Adrenal gland (tissue), 9 donors: ENCODE measurements at regions not wholly inside any gene's neighbourhood (a gene's known extent, or its start where the extent isn't known, plus 50 kb on each side); places are given as distances from the start of the nearest gene placed in this dataset.
A peak's percentile ranks its signal among the peaks of the same experiment; 100 is the strongest.
"Not testable (repeated sequence)": the region's sequence is repeated elsewhere in the genome, so short reads cannot be mapped to it uniquely, and the experiment has no call there.

Source experiments
- DNase-seq, 7 donors: peaks; one replicate each; pipeline ENCODE4 v3.0.0-alpha.2; 2019 to 2020
- H3K27ac ChIP-seq, 5 donors: fragments of 200-600 bp; sonication (generic) in 4 of 5; 1 replicate in 3 of 5; 2 replicates in 2 of 5; pipeline versions ENCODE4 v1.5.1 to v1.8.0; 2016 to 2020; ENCODE audit warnings: mild to moderate bottlenecking in 1 of 5
- H3K27me3 ChIP-seq: fragments of 200-600 bp; 2 replicates; pipeline ENCODE4 v1.8.0; 2021
- H3K36me3 ChIP-seq, 2 donors: fragments of 200-600 bp; replicated peaks in 1 of 2; 1 replicate in 1 of 2; 2 replicates in 1 of 2; pipeline versions ENCODE4 v1.5.1 to v1.8.0; 2018 to 2022
- H3K4me1 ChIP-seq, 2 donors: fragments of 200-600 bp; replicated peaks in 1 of 2; 1 replicate in 1 of 2; 2 replicates in 1 of 2; pipeline versions ENCODE4 v1.5.1 to v1.8.0; 2018 to 2021
- H3K4me3 ChIP-seq, 4 donors: fragments of 200-600 bp; sonication (generic) in 3 of 4; one replicate each; pipeline ENCODE4 v1.5.1; 2016 to 2018
- H3K9me3 ChIP-seq, 3 donors: fragments of 200-600 bp; sonication (generic) in 1 of 3; replicated peaks in 1 of 3; 1 replicate in 2 of 3; 2 replicates in 1 of 3; pipeline versions ENCODE4 v1.5.1 to v1.8.0; 2016 to 2021
- CTCF ChIP-seq, 6 experiments: fragments of 450-650 bp in 4 of 6; fragments of 200-600 bp in 2 of 6; sonication (generic) in 1 of 6; IDR thresholded peaks; 1 replicate in 5 of 6; 2 replicates in 1 of 6; pipeline versions ENCODE4 v1.5.1 to v1.8.0; 2016 to 2021; ENCODE audit warnings: antibody characterized with exemption in 6 of 6, mild to moderate bottlenecking in 2 of 6, moderate library complexity in 1 of 6
- POLR2A ChIP-seq, 2 donors: fragments of 450-650 bp; IDR thresholded peaks; one replicate each; pipeline ENCODE4 v1.6.1; 2017; ENCODE audit warnings: antibody characterized with exemption in 2 of 2, mild to moderate bottlenecking in 2 of 2, moderate library complexity in 1 of 2
- WGBS, 4 donors: extraction: QIAGEN DNeasy Blood & Tissue Kit in 2 of 4; methylation state at CpG; one replicate each; pipeline versions ENCODE4 v1.1.5 to v1.1.7; 2013 to 2017; 5-methylcytosine and 5-hydroxymethylcytosine counted together
- intact Hi-C, 2 donors: fragments of 100-400 bp; cut with DNase I; formaldehyde crosslinking; loops; one replicate each; pipeline versions ENCODE4 v1.14.1 to v1.15.0; 2022 to 2023
- donor health status: healthy with polysubstance abuse.
- donor health status: Bipolar disorder and iron deficiency.
- donor health status: DM: yes; HTN: yes; CAD: no.
- donor health status: DM: no; HTN: no; CAD: no.
- donor health status: DM: no; HTN: no; CAD: no.

GRCh38 chr6:169366258-169366901 lies 112.7 kb upstream of the THBS2 start:
- Histone ChIP-seq H3K27me3 (no peaks in the 10 kb centered on the region), H3K4me3 (no peak overlapping the region), H3K9me3 (no peaks in the 10 kb centered on the region), H3K36me3 (no peaks in the 10 kb centered on the region), H3K4me1 (peaks cover 9 to 10% of the 10 kb centered on the region in 2 donors), H3K27ac (no peak overlapping the region)
- no peak for TF ChIP-seq CTCF (IDR thresholded peaks at IDR 0.05)
- TF ChIP-seq POLR2A (IDR thresholded peaks at IDR 0.05), result no peak
- no peak for DNase-seq
- intact Hi-C loops, result no loop called here
- 94 to 99% (median 96%) methylated on average over 7 to 13 of the region's 13 CpGs for WGBS, 4 donors

GRCh38 chr6:169365567-169366257 lies 112.1 kb upstream of the THBS2 start:
- DNase-seq, result no peak
- WGBS, 4 donors, result 82 to 90% (median 87%) methylated on average over 11 to 13 of the region's 13 CpGs
- H3K9me3 ChIP-seq, result no peaks in the 10 kb centered on the region
- no peak overlapping the region for H3K27ac ChIP-seq
- H3K27me3 ChIP-seq, result no peaks in the 10 kb centered on the region
- H3K4me3 ChIP-seq, result no peak overlapping the region
- peaks cover 9 to 10% of the 10 kb centered on the region in 2 donors for H3K4me1 ChIP-seq
- no peak for TF ChIP-seq POLR2A (IDR thresholded peaks at IDR 0.05)
- TF ChIP-seq CTCF (IDR thresholded peaks at IDR 0.05), result no peak
- H3K36me3 ChIP-seq, result no peaks in the 10 kb centered on the region
- intact Hi-C loops, result no loop called here

GRCh38 chr6:169363590-169363989 lies 109.9 kb upstream of the THBS2 start:
- peaks cover 9 to 10% of the 10 kb centered on the region in 2 donors for H3K4me1 ChIP-seq
- no peaks in the 10 kb centered on the region for H3K27me3 ChIP-seq
- no peak overlapping the region for H3K4me3 ChIP-seq
- 37 to 48% (median 42%) methylated on average over 7 to 9 of the region's 9 CpGs for WGBS, 4 donors
- no peaks in the 10 kb centered on the region for H3K9me3 ChIP-seq
- intact Hi-C loops, result no loop called here
- no peaks in the 10 kb centered on the region for H3K36me3 ChIP-seq
- TF ChIP-seq CTCF (IDR thresholded peaks at IDR 0.05), result no peak
- TF ChIP-seq POLR2A (IDR thresholded peaks at IDR 0.05), result no peak
- DNase-seq, result peak; percentile 73 to 81 (median 78)
- peak overlapping the region in 3 of 5 donors; percentile 57 to 69 (median 59) for H3K27ac ChIP-seq

- intact Hi-C loops, result no loop called here
- Histone ChIP-seq H3K36me3 (no peaks in the 10 kb centered on the region), H3K27ac (peak overlapping the region in 3 of 5 donors; percentile 57 to 69 (median 59)), H3K9me3 (no peaks in the 10 kb centered on the region), H3K4me1 (peaks cover 9 to 10% of the 10 kb centered on the region in 2 donors), H3K4me3 (no peak overlapping the region), H3K27me3 (no peaks in the 10 kb centered on the region)
- TF ChIP-seq CTCF (IDR thresholded peaks at IDR 0.05) (no peak), POLR2A (IDR thresholded peaks at IDR 0.05) (no peak)
- DNase-seq, result no peak
- 32 to 40% (median 36%) methylated on average over 3 of the region's 3 CpGs for WGBS, 4 donors
Observed at GRCh38 chr6:169362501-169363121, 109.0 kb upstream of the THBS2 start.

- H3K27ac ChIP-seq, DNase-seq, H3K27me3 ChIP-seq, H3K9me3 ChIP-seq, H3K4me3 ChIP-seq, H3K36me3 ChIP-seq, H3K4me1 ChIP-seq, intact Hi-C loops: not testable (repeated sequence)
- 75 to 83% (median 78%) methylated on average over 3 of the region's 3 CpGs for WGBS, 4 donors
Observed at GRCh38 chr6:169355001-169355400, 101.4 kb upstream of the THBS2 start.
